ENCODE measurements at regions not wholly inside any gene's neighbourhood (a gene's known extent, or its start where the extent isn't known, plus 50 kb on each side); places are given as distances from the start of the nearest gene placed in this dataset.
"Not testable (repeated sequence)": the region's sequence is repeated elsewhere in the genome, so short reads cannot be mapped to it uniquely, and the experiment has no call there.

GRCh38 chr15:87470923-87471322 lies 785.6 kb downstream of the NTRK3 start:
- WGBS, 4 donors = 37 to 57% (median 46%) methylated on average over 2 of the region's 2 CpGs
- intact Hi-C loops (cut with DNase I) = no loop called here
- no peak overlapping the region for H3K27ac ChIP-seq

GRCh38 chr15:87463956-87464355 lies 792.6 kb downstream of the NTRK3 start:
- DNase-seq; H3K27ac ChIP-seq; H3K4me3 ChIP-seq; H3K27me3 ChIP-seq; H3K36me3 ChIP-seq (replicated peaks in 1 of 2); intact Hi-C loops (cut with DNase I); H3K9me3 ChIP-seq (replicated peaks in 1 of 3); H3K4me1 ChIP-seq (replicated peaks in 1 of 2): not testable (repeated sequence)
- WGBS, 4 donors = 67 to 89% (median 77%) methylated on average over 4 to 7 of the region's 7 CpGs

More at GRCh38 chr15:87470923-87471322, 785.6 kb downstream of the NTRK3 start:
- Histone ChIP-seq H3K4me3 (no peak overlapping the region), H3K27me3 (no peaks in the 10 kb centered on the region), H3K36me3 (replicated peaks in 1 of 2) (no peaks in the 10 kb centered on the region), H3K9me3 (replicated peaks in 1 of 3) (peaks cover 0 to 2% (median 0%) of the 10 kb centered on the region in 3 donors), H3K4me1 (replicated peaks in 1 of 2) (no peaks in the 10 kb centered on the region)
- no peak for DNase-seq
- TF ChIP-seq CTCF (IDR thresholded peaks at IDR 0.05) (no peak), POLR2A (IDR thresholded peaks at IDR 0.05) (no peak)

GRCh38 chr15:87461631-87462030 lies 794.9 kb downstream of the NTRK3 start:
- H3K27me3 ChIP-seq = no peaks in the 10 kb centered on the region
- intact Hi-C loops (cut with DNase I) = no loop called here
- no peak for TF ChIP-seq POLR2A (IDR thresholded peaks at IDR 0.05)
- TF ChIP-seq CTCF (IDR thresholded peaks at IDR 0.05) = no peak
- no peak overlapping the region for H3K4me3 ChIP-seq
- no peaks in the 10 kb centered on the region for H3K9me3 ChIP-seq (replicated peaks in 1 of 3)
- no peak overlapping the region for H3K27ac ChIP-seq
- H3K36me3 ChIP-seq (replicated peaks in 1 of 2) = no peaks in the 10 kb centered on the region
- DNase-seq = no peak
- no peaks in the 10 kb centered on the region for H3K4me1 ChIP-seq (replicated peaks in 1 of 2)

- intact Hi-C loops (cut with DNase I) = no loop called here
- DNase-seq = no peak
- Histone ChIP-seq H3K36me3 (replicated peaks in 1 of 2) (no peaks in the 10 kb centered on the region), H3K9me3 (replicated peaks in 1 of 3) (no peaks in the 10 kb centered on the region), H3K4me1 (replicated peaks in 1 of 2) (no peaks in the 10 kb centered on the region), H3K4me3 (no peak overlapping the region), H3K27ac (no peak overlapping the region), H3K27me3 (no peaks in the 10 kb centered on the region)
- no peak for TF ChIP-seq POLR2A (IDR thresholded peaks at IDR 0.05)
- TF ChIP-seq CTCF (IDR thresholded peaks at IDR 0.05) = no peak
- 67 to 74% (median 70%) methylated on average over 1 of the region's 1 CpG for WGBS, 4 donors
Measured at GRCh38 chr15:87454860-87455259, 801.7 kb downstream of the NTRK3 start.

GRCh38 chr15:87450314-87450713 lies 806.2 kb downstream of the NTRK3 start:
- Histone ChIP-seq H3K27ac (no peak overlapping the region), H3K9me3 (replicated peaks in 1 of 3) (no peaks in the 10 kb centered on the region), H3K27me3 (no peaks in the 10 kb centered on the region), H3K4me3 (no peak overlapping the region), H3K4me1 (replicated peaks in 1 of 2) (no peaks in the 10 kb centered on the region), H3K36me3 (replicated peaks in 1 of 2) (no peaks in the 10 kb centered on the region)
- TF ChIP-seq CTCF (IDR thresholded peaks at IDR 0.05) (no peak), POLR2A (IDR thresholded peaks at IDR 0.05) (no peak)
- 18 to 31% (median 29%) methylated on average over 1 of the region's 1 CpG for WGBS, 4 donors
- no peak for DNase-seq
- intact Hi-C loops (cut with DNase I) = no loop called here
